ENCODE measurements at regions not wholly inside any gene's neighbourhood (a gene's known extent, or its start where the extent isn't known, plus 50 kb on each side); places are given as distances from the start of the nearest gene placed in this dataset.

GRCh38 chr9:23945897-23946296 is 119.9 kb upstream of the ELAVL2 start:
- TF ChIP-seq, protein P1, sequence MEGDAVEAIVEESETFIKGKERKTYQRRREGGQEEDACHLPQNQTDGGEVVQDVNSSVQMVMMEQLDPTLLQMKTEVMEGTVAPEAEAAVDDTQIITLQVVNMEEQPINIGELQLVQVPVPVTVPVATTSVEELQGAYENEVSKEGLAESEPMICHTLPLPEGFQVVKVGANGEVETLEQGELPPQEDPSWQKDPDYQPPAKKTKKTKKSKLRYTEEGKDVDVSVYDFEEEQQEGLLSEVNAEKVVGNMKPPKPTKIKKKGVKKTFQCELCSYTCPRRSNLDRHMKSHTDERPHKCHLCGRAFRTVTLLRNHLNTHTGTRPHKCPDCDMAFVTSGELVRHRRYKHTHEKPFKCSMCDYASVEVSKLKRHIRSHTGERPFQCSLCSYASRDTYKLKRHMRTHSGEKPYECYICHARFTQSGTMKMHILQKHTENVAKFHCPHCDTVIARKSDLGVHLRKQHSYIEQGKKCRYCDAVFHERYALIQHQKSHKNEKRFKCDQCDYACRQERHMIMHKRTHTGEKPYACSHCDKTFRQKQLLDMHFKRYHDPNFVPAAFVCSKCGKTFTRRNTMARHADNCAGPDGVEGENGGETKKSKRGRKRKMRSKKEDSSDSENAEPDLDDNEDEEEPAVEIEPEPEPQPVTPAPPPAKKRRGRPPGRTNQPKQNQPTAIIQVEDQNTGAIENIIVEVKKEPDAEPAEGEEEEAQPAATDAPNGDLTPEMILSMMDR (IDR thresholded peaks at IDR 0.05) = no peak
- no peak for TF ChIP-seq POLR2A (IDR thresholded peaks at IDR 0.05; ENCODE audit: low read depth)
